Renal cortical epithelial cell (primary cell): ENCODE measurements at regions not wholly inside any gene's neighbourhood (a gene's known extent, or its start where the extent isn't known, plus 50 kb on each side); places are given as distances from the start of the nearest gene placed in this dataset.
"Not testable (repeated sequence)": the region's sequence is repeated elsewhere in the genome, so short reads cannot be mapped to it uniquely, and the experiment has no call there.

ENCODE experiments used
- DNase-seq: peaks from one replicate; pipeline ENCODE4 v3.0.0-alpha.2; 2011; ENCODE audit warnings: low read depth

DNA sequence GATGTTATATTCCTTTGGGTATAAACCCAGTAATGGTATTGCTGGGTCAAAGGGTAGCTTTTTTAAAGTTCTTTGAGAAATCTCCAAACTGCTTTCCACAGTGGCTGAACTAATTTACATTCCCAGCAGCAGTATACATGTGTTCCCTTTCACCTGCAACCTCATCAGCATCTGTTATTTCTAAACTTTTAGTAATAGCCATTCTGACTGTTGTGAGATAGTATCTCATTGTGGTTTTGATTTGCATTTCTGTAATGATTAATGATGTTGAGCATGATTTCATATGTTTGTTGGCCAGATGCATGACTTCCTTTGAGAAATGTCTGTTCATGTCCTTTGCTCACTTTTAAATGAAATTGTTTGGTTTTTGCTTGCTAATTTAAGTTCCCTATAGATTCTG lies 553.1 kb downstream of the SLCO4C1 start:
- DNase-seq, result not testable (repeated sequence)

DNA sequence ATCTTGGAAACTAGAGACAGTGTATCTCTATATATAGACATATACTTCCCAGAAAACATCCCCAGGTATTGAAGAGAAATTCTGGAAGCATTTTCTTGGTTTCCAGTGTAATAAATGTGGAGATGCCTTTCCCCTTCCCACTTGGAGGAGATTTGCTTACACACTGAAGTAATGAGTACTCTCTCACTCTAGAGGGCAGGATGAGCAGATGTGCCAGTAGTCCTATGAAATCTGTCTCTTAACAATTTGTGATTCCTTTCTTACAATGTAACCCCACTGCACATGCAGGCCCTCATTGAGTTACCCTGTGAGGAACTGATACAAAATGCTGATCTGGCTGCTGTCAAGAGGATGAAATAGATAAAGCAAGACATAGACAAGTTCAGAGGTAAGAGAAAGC lies 567.2 kb downstream of the SLCO4C1 start:
- DNase-seq, result peak; percentile 3

GRCh38 chr5:101721543-101721942 lies 574.5 kb downstream of the SLCO4C1 start:
- DNase-seq, result no peak

- no peak for DNase-seq
Observed at GRCh38 chr5:101720033-101720432, 576.1 kb downstream of the SLCO4C1 start.

- no peak for DNase-seq
Observed at GRCh38 chr5:101717721-101718120, 578.4 kb downstream of the SLCO4C1 start.

DNA sequence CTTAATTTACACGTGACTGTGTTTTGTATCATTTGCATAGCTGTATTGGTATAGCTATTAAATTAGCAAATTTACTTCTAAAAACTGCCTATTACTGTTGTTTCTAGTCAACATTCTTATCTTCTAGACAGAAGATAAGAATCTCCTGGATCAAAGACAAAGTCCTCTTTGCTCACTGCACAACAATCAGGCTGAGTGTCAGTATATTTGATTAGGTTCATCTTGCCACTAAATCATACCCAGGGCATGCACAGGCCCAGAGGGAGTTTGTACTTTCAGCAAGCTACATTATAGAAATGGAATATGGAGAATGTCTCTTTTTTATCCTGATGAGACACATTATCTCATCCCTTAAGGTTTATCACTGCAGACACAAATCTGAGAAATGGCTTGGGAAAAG lies 579.1 kb downstream of the SLCO4C1 start:
- no peak for DNase-seq

GRCh38 chr5:101715790-101716189 lies 580.3 kb downstream of the SLCO4C1 start:
- DNase-seq, result not testable (repeated sequence)

DNA sequence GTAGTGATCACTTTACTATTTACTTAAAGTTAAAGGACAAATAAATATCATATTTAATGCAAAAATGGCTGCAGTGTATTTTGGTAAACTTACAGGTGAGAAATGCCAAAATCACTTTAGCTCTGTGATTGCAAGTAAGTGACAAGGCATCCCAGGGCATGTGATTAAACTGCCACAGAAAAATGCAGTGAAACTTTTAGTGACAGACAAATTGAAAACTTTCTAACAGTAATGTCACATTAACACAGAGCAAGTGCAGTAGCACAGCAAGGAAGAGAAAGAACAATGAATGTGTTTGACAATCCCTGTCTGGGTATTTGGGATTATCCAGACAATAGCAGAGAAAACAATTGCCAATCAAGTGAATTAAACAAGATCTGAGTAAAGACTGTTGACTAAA lies 606.8 kb downstream of the SLCO4C1 start:
- no peak for DNase-seq

DNA sequence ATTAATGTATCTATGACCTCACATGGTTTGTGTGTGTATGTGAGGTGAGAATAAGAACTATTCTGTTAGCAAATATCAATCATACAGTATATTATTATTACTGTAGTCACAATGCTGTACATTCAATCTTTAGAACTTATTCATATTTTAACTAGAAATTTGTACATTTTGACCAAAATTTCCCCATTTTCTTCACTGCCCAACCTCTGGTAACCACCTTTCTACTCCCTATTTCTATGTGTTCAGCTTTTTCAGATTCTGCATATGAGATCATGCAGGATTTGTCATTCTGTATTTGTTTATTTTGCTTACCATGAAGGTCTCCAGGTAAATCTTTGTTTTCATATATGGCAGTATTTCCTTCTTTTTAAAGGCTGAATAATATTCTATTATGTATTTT lies 607.9 kb downstream of the SLCO4C1 start:
- no peak for DNase-seq

- peak; percentile 4 for DNase-seq
Observed at GRCh38 chr5:101687349-101687985, 608.6 kb downstream of the SLCO4C1 start.

GRCh38 chr5:101686536-101687157 lies 609.4 kb downstream of the SLCO4C1 start:
- no peak for DNase-seq

DNA sequence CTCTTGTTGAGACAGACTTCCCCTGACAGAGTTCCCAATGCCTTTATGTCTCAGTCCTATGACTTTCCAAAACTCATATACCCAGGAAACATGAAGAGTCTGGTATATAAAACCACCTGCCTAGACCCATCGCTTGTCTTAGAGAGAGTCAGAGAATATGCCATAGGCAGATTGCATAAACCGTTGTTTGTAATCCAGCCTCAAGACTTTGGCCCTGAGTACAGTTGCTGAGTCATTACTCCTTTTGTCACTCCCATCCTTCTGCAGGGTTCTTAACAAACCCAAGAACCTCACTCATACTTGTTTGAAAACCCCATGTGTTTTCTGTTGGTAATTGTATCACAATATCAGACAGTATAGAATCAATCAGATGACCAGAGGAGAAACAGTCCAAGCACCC lies 616.3 kb downstream of the SLCO4C1 start:
- DNase-seq, result peak; percentile 33

- peak; percentile 56 for DNase-seq
Observed at GRCh38 chr5:101678481-101679193, 617.4 kb downstream of the SLCO4C1 start.

DNA sequence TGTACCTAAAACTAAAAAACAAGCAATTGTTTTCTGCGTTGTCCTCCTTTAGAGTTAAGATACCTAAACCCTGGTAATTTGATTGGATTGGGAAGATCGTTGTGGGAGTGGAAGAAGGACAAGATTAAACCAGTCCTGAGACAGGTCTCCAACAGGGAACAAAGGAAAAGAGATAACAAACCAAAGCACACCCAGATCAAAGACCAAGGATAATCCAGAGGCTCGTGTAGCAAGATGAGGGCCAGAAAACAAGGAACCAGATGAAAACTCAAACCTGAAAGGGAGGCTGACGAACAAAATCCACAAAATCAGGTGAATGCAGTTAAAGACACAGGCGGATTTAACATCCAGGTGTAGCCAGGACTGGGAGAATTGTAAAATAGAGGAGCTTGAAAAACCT lies 618.1 kb downstream of the SLCO4C1 start:
- DNase-seq, result no peak

GRCh38 chr5:101676646-101677045 lies 619.4 kb downstream of the SLCO4C1 start:
- no peak for DNase-seq

DNA sequence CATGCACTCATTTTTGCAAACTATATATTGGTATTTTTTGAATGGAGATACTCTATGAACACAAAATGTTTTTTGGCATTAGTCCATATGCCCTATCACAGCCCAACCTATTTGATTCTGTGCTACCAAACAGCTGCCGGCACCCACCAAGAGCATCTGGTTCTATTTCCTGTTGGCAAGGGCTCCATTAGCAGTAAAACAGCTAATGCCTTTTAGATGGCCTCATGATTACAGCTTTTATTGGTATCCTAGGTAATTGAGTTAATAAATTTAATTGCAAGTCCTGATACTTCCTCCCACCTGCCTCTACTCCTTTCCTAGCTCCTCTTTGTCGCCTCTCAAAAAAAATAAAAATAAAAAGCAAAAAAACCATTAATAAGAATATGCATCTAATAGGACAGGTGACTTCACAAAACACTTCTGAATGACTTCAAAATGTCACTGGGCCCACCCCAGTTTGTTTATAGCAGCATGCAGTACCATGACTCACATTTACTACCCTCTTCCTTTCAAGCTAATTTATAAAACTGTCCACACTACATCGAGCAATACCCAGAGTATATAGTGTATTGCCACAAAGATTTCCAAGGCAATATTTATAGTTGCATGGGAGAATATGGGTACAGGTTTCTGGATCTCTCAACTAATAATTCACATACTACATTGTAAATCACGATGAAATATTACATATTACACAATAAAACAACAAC lies 620.4 kb downstream of the SLCO4C1 start:
- no peak for DNase-seq

DNA sequence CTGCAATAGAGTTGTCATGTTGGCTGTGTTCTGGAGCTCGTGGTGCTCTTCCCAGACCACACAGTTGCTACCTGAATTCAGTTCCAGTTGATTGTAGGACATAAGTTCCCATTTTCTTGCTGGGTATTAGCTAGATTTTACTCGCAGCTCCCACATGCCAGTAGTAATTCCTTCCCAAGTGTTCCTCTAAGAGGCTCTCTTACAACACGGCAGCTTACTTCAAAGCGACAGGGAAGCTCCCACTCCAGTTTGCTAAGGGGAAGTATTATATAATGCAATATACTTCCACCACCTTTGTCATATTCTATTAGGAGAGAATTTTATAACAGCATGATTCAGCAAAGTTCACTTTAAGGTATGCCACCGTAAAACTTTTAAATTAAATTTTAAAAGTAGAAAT lies 623.0 kb downstream of the SLCO4C1 start:
- DNase-seq, result no peak

- no peak for DNase-seq
Observed at GRCh38 chr5:101664071-101664791, 631.9 kb downstream of the SLCO4C1 start.

GRCh38 chr5:101663543-101663942 lies 632.5 kb downstream of the SLCO4C1 start:
- DNase-seq, result no peak

DNA sequence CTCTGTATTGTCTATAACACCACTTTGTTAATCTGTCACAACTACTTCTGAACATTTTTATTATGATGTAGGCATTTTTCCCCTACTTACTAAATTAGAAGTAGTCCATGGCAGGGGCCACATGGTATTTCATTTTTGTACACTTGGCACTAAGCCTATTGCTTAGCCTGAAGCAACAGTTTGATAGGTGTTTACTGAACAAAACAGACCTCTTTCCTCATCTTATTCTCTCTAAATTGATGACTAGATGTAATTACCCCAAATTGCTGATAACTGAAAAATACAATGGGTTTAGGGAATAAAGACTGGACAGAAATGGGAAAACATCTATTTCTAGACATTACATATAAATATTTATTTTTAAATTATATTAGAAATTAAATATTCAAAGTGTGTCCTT lies 633.8 kb downstream of the SLCO4C1 start:
- no peak for DNase-seq

DNA sequence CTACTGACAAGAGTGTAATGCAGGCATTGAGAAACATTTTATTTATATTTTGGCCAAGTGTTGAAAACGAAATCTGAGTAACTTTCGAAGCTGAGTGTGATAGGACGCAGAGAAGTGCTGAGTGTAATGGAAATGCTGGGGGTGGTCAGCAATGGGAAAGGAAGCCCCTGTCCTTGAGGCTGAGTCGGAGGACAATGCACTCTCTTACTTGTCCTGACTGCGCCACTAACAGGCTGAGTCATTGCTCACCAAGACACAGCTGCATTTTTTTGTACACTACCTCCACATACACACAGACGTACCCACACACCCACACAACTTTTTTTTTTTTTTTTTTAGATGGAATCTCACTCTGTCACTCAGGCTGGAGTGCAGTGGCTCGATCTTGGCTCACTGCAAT lies 637.7 kb downstream of the SLCO4C1 start:
- no peak for DNase-seq

- DNase-seq, result no peak
Observed at GRCh38 chr5:101653996-101654395, 642.1 kb downstream of the SLCO4C1 start.
